GM10266 (cell line): ENCODE measurements at regions not wholly inside any gene's neighbourhood (a gene's known extent, or its start where the extent isn't known, plus 50 kb on each side); places are given as distances from the start of the nearest gene placed in this dataset.

Experiments
- DNase-seq: peaks from one replicate; pipeline ENCODE4 v3.0.0; 2012; ENCODE audit errors: extremely low spot score
- TF ChIP-seq, protein P1 (sequence below): IDR thresholded peaks from 2 replicates; pipeline ENCODE4 v1.5.1; 2012; ENCODE audit warnings: mild to moderate bottlenecking, low read depth; ENCODE audit not compliant: control insufficient read depth, insufficient read depth; ENCODE audit errors: missing control alignments

DNA sequence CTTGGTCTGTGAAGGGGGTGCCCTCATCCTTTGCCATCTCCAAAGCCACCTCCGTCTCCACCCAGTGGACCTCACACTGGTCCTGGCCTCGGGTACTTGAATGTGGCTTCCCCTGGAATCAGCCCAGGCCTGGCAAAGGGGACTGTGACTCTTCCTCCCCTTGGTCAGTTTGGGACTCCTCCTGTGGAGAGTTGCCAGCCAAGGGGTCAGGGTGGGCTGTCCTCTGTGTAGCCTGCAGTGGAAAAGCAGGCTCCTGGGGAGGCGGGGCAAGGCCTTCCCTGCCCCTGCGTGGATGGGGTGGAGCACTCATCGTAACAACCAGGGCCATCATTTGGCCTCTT lies 59.8 kb downstream of the INHBB start:
- no peak for DNase-seq
- TF ChIP-seq, protein P1, sequence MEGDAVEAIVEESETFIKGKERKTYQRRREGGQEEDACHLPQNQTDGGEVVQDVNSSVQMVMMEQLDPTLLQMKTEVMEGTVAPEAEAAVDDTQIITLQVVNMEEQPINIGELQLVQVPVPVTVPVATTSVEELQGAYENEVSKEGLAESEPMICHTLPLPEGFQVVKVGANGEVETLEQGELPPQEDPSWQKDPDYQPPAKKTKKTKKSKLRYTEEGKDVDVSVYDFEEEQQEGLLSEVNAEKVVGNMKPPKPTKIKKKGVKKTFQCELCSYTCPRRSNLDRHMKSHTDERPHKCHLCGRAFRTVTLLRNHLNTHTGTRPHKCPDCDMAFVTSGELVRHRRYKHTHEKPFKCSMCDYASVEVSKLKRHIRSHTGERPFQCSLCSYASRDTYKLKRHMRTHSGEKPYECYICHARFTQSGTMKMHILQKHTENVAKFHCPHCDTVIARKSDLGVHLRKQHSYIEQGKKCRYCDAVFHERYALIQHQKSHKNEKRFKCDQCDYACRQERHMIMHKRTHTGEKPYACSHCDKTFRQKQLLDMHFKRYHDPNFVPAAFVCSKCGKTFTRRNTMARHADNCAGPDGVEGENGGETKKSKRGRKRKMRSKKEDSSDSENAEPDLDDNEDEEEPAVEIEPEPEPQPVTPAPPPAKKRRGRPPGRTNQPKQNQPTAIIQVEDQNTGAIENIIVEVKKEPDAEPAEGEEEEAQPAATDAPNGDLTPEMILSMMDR = no peak

DNA sequence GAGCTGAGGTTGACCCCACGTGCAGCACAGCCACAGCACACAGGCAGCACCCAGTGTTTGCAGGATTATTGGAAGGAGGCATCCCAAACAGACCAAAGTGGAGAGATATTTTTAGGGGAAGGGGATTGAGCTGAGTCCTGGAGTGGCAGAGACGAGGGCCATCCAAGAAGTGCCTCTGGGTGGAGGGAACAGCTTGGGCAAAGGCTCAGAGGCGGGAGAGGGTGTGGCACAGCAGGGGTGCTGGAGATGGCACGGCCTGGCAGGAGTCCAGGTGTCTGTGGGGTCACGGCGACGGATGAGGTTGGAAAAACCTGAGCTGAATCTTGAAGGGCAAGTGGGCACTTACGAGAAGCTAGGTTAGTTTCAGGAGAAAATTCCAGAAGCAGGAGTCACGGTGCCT lies 60.6 kb downstream of the INHBB start:
- no peak for DNase-seq

DNA sequence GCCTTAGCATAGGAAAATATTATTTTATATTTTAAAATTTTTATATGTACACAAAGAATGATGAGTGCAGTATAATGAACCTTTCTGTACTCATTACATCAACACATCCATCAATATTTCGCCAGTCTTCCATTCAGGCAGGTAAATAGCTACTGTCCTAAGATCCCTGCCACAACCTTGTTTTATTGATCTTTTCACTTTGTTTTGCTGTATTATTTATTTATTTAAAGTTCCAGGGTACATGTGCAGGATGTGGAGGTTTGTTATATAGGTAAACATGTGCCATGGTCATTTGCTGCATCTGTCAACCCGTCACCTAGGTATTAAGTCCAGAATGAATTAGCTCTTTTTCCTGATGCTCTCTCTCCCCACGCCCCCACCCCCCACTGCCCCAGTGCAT lies 64.6 kb downstream of the INHBB start:
- TF ChIP-seq, protein P1 = no peak
- no peak for DNase-seq

More for the DNA sequence above, 60.6 kb downstream of the INHBB start:
- TF ChIP-seq, protein P1 = no peak

DNA sequence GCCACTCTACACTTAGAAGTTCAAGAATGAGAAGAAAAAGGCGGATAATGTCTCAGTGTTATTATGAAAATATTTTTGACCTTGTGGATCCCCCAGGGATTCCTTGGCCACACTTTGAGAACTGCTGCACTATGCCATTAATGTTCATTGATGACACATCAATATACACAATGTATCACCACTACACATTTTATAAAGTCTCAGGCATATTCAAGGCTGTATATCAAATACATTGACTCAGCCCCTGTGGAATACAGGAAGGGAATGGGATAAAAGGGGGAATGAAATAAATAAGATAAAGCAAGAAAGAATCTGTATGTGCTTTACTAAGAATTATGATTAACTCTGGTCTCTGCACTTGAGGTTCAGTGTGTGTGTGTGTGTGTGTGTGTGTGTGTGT lies 69.1 kb downstream of the INHBB start:
- TF ChIP-seq, protein P1 = no peak
- no peak for DNase-seq

DNA sequence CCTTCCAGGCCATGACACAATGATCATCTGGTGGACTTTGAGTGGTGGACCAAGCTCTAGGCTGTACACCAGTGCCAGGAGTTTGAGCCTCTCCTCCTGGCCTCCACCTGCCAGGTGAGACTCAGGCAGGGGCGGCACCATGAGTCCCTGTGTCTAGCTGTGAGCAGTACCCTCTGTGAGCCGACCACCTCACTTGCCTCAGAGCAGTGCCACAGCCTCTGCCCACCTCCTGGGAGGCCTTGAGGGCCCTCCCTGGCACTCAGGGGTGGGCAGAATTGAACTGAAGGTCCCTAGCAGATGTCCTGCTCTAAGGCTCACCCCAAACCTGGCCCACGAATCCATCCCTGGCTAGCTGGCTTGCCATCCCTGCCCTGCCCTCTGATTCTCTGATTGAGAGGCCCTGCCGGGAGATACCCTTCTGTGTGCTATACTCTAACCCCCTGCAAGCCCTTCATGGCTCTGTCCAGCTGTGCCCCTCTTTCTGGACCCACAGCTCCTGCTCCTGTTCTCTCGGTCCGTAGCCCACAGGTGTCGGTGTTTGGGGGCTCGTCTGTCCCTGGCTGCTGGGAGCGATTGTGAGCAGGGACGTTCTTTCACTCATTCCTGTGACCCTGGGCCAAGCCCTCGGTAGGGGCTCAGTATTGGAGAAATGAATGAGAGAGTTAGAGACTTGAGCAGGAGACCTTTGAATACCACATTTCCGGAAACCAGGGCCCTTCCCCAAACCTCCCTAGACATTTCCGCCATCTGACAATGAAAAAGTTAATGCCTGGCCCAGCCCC lies 70.0 kb downstream of the INHBB start:
- TF ChIP-seq, protein P1 = no peak
- no peak for DNase-seq

DNA sequence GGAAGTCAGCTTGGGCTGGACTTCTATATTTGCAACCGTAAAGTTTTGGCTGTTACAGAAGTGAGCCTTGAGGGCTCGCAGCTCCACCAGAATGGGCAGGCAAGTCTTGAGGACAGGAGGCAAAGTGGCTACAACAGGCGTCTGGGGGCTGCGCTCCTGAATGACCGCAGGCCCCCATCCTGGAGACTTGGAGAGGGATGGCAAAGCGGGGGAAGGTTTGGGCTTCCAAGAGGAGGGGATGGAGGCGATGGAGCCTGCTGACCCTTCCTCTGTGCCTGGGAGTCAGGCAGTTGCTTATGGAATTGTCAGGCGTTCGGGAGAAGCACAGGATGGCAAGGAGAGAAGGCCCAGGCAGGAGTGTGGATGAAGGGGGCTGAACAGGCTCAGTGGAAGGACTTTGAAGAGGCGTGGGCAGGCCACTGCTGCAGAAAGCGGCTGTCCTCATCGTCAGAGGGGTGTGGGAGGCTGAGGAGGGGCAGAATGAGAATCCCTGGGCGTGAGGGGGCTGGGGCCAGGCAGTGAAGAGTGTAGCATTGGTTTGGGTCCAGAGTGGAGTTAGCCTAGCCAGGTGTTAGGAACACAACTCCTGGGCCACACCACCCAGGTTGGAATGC lies 72.3 kb downstream of the INHBB start:
- TF ChIP-seq, protein P1 = no peak
- no peak for DNase-seq

DNA sequence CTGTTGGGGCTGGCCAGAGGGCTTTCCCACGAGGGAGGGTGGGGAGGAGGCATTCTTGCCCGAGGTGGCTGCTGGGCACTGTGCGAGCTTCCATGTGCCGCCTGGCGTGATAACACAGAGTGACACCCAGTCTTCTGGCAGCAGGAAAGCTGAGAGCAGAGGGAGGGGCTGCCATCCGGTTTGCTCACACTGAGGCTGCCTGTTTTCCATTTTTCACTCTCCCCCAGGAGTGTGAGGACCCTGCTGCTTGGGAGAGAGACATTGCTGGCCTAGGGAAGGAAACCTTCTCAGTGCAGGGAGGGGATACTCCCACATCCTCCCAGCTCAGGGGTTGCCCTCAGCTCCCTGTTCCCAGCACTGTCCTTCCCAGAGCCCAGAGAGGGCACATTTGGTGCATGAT lies 73.1 kb downstream of the INHBB start:
- TF ChIP-seq, protein P1 = no peak
- no peak for DNase-seq
